ENCODE measurements at regions not wholly inside any gene's neighbourhood (a gene's known extent, or its start where the extent isn't known, plus 50 kb on each side); places are given as distances from the start of the nearest gene placed in this dataset.

DNA sequence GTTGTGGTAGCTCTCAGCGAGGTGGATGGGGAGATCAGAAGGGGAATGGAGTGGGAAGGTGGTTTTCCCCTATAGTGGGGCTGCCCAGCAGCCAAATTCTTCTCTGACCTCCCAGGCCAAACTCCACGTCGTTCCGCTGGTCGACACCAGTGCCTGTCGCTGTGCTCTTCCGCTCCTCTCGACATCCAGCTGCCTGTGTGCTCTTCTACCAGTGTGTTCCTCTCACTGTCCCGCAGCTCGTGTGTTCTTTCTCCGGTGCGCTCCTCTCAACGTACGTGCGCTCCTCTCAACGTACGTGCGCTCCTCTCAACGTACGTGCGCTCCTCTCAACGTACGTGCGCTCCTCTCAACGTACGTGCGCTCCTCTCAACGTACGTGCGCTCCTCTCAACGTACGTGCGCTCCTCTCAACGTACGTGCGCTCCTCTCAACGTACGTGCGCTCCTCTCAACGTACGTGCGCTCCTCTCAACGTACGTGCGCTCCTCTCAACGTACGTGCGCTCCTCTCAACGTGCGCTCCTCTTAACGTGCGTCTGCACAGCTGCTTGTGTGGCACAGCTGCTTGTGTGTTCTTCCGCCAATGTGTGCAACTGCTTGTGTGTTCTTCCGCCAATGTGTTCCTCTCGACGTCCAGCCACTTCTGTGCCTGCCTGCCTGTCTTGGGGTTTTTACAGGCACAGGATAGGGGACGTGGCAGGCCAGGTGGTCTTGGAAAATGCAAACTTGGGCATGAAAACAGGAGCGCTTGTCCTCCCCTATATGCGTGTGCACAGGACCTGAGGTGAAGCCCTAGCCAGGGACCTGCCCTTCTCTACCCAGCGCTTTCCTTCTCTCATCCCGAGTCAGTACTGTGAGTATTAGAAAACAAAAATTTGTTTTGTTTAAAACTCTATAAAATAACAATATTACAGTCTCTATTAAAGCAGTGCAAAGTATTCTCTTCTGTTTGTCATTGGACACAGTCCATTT lies 991.1 kb downstream of the GBE1 start:
- H3K27me3 Mint-ChIP-seq (ENCODE audit: unreplicated experiment): peaks cover 4% of the 10 kb centered on the region
- no peaks in the 10 kb centered on the region for H3K36me3 Mint-ChIP-seq (ENCODE audit: low read depth, unreplicated experiment)
- peak overlapping the region; percentile 52 for H3K27ac Mint-ChIP-seq (ENCODE audit: unreplicated experiment)
- DNase-seq (ENCODE audit: low spot score): peak; percentile 14
- peak overlapping the region; percentile 94 for H3K4me3 Mint-ChIP-seq (ENCODE audit: unreplicated experiment)
- TF ChIP-seq, protein P1, sequence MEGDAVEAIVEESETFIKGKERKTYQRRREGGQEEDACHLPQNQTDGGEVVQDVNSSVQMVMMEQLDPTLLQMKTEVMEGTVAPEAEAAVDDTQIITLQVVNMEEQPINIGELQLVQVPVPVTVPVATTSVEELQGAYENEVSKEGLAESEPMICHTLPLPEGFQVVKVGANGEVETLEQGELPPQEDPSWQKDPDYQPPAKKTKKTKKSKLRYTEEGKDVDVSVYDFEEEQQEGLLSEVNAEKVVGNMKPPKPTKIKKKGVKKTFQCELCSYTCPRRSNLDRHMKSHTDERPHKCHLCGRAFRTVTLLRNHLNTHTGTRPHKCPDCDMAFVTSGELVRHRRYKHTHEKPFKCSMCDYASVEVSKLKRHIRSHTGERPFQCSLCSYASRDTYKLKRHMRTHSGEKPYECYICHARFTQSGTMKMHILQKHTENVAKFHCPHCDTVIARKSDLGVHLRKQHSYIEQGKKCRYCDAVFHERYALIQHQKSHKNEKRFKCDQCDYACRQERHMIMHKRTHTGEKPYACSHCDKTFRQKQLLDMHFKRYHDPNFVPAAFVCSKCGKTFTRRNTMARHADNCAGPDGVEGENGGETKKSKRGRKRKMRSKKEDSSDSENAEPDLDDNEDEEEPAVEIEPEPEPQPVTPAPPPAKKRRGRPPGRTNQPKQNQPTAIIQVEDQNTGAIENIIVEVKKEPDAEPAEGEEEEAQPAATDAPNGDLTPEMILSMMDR (IDR thresholded peaks at IDR 0.05; ENCODE audit: unreplicated experiment): no peak
- no peaks in the 10 kb centered on the region for H3K9me3 Mint-ChIP-seq (ENCODE audit: unreplicated experiment)
- H3K4me1 Mint-ChIP-seq (ENCODE audit: unreplicated experiment): peaks cover 3% of the 10 kb centered on the region

DNA sequence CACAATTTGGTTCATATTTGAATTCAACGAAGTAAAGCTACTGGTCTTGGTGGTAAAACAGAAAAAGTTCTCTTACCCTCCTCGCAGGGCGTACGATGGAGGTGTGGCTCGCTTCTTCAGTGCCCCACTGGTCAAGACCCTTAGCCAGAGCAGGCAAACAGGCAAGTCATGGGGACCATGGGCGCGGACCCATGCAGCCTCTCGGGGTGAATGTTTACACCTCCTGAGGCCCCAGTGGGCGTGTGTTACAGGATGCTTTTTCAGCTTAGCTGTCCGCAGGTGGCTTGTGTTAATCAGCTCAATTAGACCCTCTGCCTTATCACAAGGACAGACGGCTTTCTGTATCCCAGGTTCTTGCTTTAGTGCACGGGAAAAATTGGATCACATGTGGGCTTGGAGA lies 991.8 kb downstream of the GBE1 start:
- Mint-ChIP-seq H3K27me3 (ENCODE audit: unreplicated experiment) (peaks cover 4% of the 10 kb centered on the region), H3K36me3 (ENCODE audit: low read depth, unreplicated experiment) (no peaks in the 10 kb centered on the region), H3K9me3 (ENCODE audit: unreplicated experiment) (no peaks in the 10 kb centered on the region), H3K4me1 (ENCODE audit: unreplicated experiment) (peaks cover 3% of the 10 kb centered on the region), H3K27ac (ENCODE audit: unreplicated experiment) (no peak overlapping the region), H3K4me3 (ENCODE audit: unreplicated experiment) (peak overlapping the region; percentile 94)
- TF ChIP-seq, protein P1 (IDR thresholded peaks at IDR 0.05; ENCODE audit: unreplicated experiment): no peak
- peak; percentile 6 for DNase-seq (ENCODE audit: low spot score)

DNA sequence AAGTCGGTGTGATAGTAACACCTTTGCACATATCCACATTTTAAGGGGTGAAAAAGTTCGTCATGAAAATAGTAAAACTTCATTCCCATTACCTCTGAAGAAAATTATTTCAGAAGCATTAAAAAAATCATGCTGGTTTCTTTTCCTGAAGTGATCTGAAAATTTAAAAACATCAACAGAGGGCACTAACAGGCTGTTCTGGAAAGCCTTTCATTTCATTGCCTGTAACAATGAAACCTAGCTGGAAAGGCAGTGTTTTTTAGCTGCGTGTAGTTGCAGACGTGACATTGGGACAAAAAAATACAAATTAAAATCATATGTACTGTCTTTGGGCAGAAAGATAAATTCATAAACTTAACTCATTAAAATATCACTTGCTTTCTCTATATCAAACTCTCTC lies 993.8 kb downstream of the GBE1 start:
- no peak for DNase-seq (ENCODE audit: low spot score)
- Mint-ChIP-seq H3K4me3 (ENCODE audit: unreplicated experiment) (peak overlapping the region; percentile 87), H3K4me1 (ENCODE audit: unreplicated experiment) (peaks cover 3% of the 10 kb centered on the region), H3K27me3 (ENCODE audit: unreplicated experiment) (peaks cover 6% of the 10 kb centered on the region), H3K36me3 (ENCODE audit: low read depth, unreplicated experiment) (no peaks in the 10 kb centered on the region), H3K27ac (ENCODE audit: unreplicated experiment) (no peak overlapping the region), H3K9me3 (ENCODE audit: unreplicated experiment) (no peaks in the 10 kb centered on the region)
- TF ChIP-seq, protein P1 (IDR thresholded peaks at IDR 0.05; ENCODE audit: unreplicated experiment): no peak

DNA sequence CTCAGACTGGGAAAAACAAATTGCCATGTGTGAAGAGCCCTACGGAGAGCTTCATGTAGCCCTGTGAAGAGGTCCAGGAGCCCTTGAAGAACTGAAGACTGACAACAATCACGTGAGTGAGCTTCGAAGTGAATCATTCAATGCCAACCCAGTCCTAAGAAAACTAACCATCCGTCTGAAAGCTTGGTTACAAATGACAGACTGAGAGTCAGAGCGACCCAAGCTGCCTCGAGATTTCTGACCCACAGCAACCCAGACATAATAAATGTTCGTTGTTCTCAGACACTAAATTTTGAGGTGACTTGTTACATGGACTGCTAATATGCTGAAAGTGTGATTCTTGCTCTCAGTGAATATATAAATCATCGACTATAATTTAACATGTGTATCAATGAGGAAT lies 987.2 kb upstream of the ROBO1 start:
- H3K4me3 Mint-ChIP-seq (ENCODE audit: unreplicated experiment): no peak overlapping the region
- DNase-seq (ENCODE audit: low spot score): no peak
- no peaks in the 10 kb centered on the region for H3K9me3 Mint-ChIP-seq (ENCODE audit: unreplicated experiment)
- peaks cover 5% of the 10 kb centered on the region for H3K27me3 Mint-ChIP-seq (ENCODE audit: unreplicated experiment)
- H3K36me3 Mint-ChIP-seq (ENCODE audit: low read depth, unreplicated experiment): peaks cover 3% of the 10 kb centered on the region
- peaks cover 11% of the 10 kb centered on the region for H3K4me1 Mint-ChIP-seq (ENCODE audit: unreplicated experiment)
- no peak overlapping the region for H3K27ac Mint-ChIP-seq (ENCODE audit: unreplicated experiment)
- TF ChIP-seq, protein P1 (IDR thresholded peaks at IDR 0.05; ENCODE audit: unreplicated experiment): no peak

DNA sequence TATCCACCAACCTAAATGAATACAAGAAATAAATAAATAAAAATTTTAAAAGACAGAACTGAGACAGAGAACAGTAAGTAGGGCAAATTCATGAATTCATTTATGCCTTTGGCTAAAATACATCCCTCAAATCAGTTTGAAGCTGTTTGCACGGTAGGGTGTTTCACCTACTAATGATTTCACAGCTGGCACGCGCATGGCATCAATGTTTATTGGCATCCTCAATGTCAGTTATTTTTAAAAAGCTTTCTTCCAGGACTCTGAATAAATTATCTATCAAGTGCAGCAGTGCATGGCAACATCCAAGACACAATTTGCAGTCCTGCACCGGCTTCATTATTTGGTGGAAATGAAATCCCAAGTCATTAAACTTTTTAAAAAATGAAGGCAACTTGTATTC lies 985.2 kb upstream of the ROBO1 start:
- TF ChIP-seq, protein P1 (IDR thresholded peaks at IDR 0.05; ENCODE audit: unreplicated experiment): no peak
- DNase-seq (ENCODE audit: low spot score): no peak
- Mint-ChIP-seq H3K27ac (ENCODE audit: unreplicated experiment) (no peak overlapping the region), H3K4me1 (ENCODE audit: unreplicated experiment) (peaks cover 11% of the 10 kb centered on the region), H3K27me3 (ENCODE audit: unreplicated experiment) (peaks cover 2% of the 10 kb centered on the region), H3K36me3 (ENCODE audit: low read depth, unreplicated experiment) (peaks cover 3% of the 10 kb centered on the region), H3K4me3 (ENCODE audit: unreplicated experiment) (no peak overlapping the region), H3K9me3 (ENCODE audit: unreplicated experiment) (no peaks in the 10 kb centered on the region)

Measured in endothelial cell (in vitro differentiated cells).